ENCODE measurements at regions not wholly inside any gene's neighbourhood (a gene's known extent, or its start where the extent isn't known, plus 50 kb on each side); places are given as distances from the start of the nearest gene placed in this dataset.

DNA sequence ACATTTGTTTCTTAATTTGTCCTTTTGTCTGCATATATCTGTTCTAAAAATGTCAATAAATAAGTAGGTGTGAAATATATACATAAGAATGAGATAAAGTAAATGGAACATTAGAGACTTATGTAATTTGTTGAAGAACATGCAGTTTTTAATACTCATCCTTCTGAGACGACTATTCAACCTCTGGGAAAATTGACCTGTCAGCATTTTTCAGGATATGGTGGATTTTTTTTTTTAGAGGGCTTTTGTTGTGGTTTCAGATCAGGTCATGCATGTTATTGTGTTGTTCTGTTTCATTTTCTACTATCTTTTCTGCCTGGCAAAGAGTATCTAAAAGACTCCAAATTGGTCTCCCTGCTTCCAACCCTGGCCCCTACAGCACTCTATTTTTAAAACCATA, 97.3 kb downstream of the PCDH7 start:
- no peak for TF ChIP-seq POLR2A (IDR thresholded peaks at IDR 0.05)
- TF ChIP-seq, protein P1, sequence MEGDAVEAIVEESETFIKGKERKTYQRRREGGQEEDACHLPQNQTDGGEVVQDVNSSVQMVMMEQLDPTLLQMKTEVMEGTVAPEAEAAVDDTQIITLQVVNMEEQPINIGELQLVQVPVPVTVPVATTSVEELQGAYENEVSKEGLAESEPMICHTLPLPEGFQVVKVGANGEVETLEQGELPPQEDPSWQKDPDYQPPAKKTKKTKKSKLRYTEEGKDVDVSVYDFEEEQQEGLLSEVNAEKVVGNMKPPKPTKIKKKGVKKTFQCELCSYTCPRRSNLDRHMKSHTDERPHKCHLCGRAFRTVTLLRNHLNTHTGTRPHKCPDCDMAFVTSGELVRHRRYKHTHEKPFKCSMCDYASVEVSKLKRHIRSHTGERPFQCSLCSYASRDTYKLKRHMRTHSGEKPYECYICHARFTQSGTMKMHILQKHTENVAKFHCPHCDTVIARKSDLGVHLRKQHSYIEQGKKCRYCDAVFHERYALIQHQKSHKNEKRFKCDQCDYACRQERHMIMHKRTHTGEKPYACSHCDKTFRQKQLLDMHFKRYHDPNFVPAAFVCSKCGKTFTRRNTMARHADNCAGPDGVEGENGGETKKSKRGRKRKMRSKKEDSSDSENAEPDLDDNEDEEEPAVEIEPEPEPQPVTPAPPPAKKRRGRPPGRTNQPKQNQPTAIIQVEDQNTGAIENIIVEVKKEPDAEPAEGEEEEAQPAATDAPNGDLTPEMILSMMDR (IDR thresholded peaks at IDR 0.05), result no peak
- Histone ChIP-seq H3K9me3 (no peaks in the 10 kb centered on the region), H3K27me3 (no peaks in the 10 kb centered on the region), H3K27ac (no peak overlapping the region), H3K4me3 (no peak overlapping the region), H3K36me3 (no peaks in the 10 kb centered on the region), H3K4me1 (no peaks in the 10 kb centered on the region)
- ATAC-seq, result no peak
- DNase-seq, result no peak
- intact Hi-C loops (cut with DNase I), result no loop called here
- WGBS (ENCODE audit: insufficient coverage, low coverage, low lambda C conversion rate, missing lambda C conversion rate), result 16% methylated on average over 1 of the region's 1 CpG

DNA sequence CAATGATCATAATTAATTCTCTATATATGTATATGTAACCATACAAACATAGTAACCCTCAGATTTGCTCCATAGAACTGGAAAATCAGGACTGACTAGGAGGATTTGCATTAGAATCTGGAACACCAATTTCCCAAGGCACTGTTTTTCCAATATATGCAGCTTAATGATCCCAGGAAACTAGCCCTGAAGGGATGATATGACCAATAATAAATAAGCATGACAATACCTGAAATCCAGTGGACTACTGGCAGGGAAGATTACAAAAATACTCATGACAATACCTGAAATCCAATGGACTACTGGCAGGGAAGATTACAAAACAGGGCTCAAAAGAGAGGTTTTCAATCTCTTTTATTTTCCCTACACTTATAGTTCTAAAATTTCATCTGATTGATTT, 98.4 kb downstream of the PCDH7 start:
- H3K27me3 ChIP-seq, result no peaks in the 10 kb centered on the region
- H3K27ac ChIP-seq, result no peak overlapping the region
- no peak for DNase-seq
- no peaks in the 10 kb centered on the region for H3K4me1 ChIP-seq
- H3K9me3 ChIP-seq, result no peaks in the 10 kb centered on the region
- TF ChIP-seq POLR2A (IDR thresholded peaks at IDR 0.05), result no peak
- TF ChIP-seq, protein P1 (IDR thresholded peaks at IDR 0.05), result no peak
- no peaks in the 10 kb centered on the region for H3K36me3 ChIP-seq
- intact Hi-C loops (cut with DNase I), result no loop called here
- H3K4me3 ChIP-seq, result no peak overlapping the region
- ATAC-seq, result no peak

DNA sequence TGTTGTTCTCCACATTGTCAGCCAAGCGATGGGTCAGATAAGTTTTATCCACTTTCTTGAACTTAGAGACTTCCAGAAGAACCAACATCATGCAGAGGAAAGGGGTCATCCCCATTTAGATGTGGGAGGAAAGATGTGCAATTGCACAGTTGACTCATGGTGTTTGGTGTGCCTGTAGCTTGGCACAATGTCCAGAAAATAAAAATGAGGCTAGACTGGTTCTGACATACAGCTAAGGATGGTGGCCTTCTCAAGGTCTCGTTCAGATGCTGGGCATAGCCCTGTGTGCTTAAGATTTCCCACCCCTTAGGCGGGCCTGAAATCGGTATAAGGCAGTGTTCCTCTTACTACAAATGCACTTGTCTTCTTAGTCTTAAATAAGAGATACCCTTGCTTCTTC, 101.1 kb downstream of the PCDH7 start:
- intact Hi-C loops (cut with DNase I), result no loop called here
- no peak overlapping the region for H3K27ac ChIP-seq
- H3K36me3 ChIP-seq, result no peaks in the 10 kb centered on the region
- no peaks in the 10 kb centered on the region for H3K9me3 ChIP-seq
- no peak for TF ChIP-seq POLR2A (IDR thresholded peaks at IDR 0.05)
- TF ChIP-seq, protein P1 (IDR thresholded peaks at IDR 0.05), result no peak
- ATAC-seq (no peak), DNase-seq (no peak)
- no peaks in the 10 kb centered on the region for H3K4me1 ChIP-seq
- WGBS (ENCODE audit: insufficient coverage, low coverage, low lambda C conversion rate, missing lambda C conversion rate), result 40% methylated on average over 4 of the region's 4 CpGs
- H3K27me3 ChIP-seq, result no peaks in the 10 kb centered on the region
- no peak overlapping the region for H3K4me3 ChIP-seq

- intact Hi-C loops (cut with DNase I), result no loop called here
- Histone ChIP-seq H3K27me3 (no peaks in the 10 kb centered on the region), H3K9me3 (no peaks in the 10 kb centered on the region), H3K4me3 (no peak overlapping the region), H3K27ac (no peak overlapping the region), H3K4me1 (no peaks in the 10 kb centered on the region), H3K36me3 (no peaks in the 10 kb centered on the region)
- no peak for ATAC-seq
- TF ChIP-seq, protein P1 (IDR thresholded peaks at IDR 0.05), result no peak
- TF ChIP-seq POLR2A (IDR thresholded peaks at IDR 0.05), result no peak
- no peak for DNase-seq
- 45% methylated on average over 12 of the region's 12 CpGs for WGBS (ENCODE audit: insufficient coverage, low coverage, low lambda C conversion rate, missing lambda C conversion rate)
Measured at GRCh38 chr4:30821859-30822612, 101.9 kb downstream of the PCDH7 start.

Measured in right lobe of liver (tissue), 6 donors.